IPS-20b (cell line): ENCODE measurements at regions not wholly inside any gene's neighbourhood (a gene's known extent, or its start where the extent isn't known, plus 50 kb on each side); places are given as distances from the start of the nearest gene placed in this dataset.

ENCODE experiments used
- H3K27ac ChIP-seq: one replicate; pipeline ENCODE4 v1.5.1; 2013; ENCODE audit warnings: low read length
- H3K27me3 ChIP-seq: 2 replicates; pipeline ENCODE4 v1.6.1; 2013; ENCODE audit warnings: mild to moderate bottlenecking, low read length, inconsistent platforms; ENCODE audit not compliant: insufficient read depth
- H3K36me3 ChIP-seq: 2 replicates; pipeline ENCODE4 v1.6.1; 2013; ENCODE audit warnings: low read depth, mild to moderate bottlenecking, inconsistent platforms, low read length, moderate library complexity; ENCODE audit not compliant: insufficient read depth
- H3K4me1 ChIP-seq: 2 replicates; pipeline ENCODE4 v1.6.1; 2013; ENCODE audit warnings: mild to moderate bottlenecking, control low read depth, inconsistent platforms, low read length, moderate library complexity; ENCODE audit not compliant: insufficient read depth
- H3K4me3 ChIP-seq: 2 replicates; pipeline ENCODE4 v1.5.1; 2013; ENCODE audit warnings: mild to moderate bottlenecking, low read length, inconsistent platforms
- H3K9ac ChIP-seq: 2 replicates; pipeline ENCODE4 v1.6.1; 2013; ENCODE audit warnings: low read depth, mild to moderate bottlenecking, inconsistent platforms, low read length, moderate library complexity
- H3K9me3 ChIP-seq: 2 replicates; pipeline ENCODE4 v1.6.1; 2013; ENCODE audit warnings: mild to moderate bottlenecking, low read depth, low read length, inconsistent platforms; ENCODE audit not compliant: insufficient read depth

- peaks cover 11% of the 10 kb centered on the region; the same call in 1 of the 2 replicates for H3K9me3 ChIP-seq
Measured at GRCh38 chr1:224867715-224868114, 61.8 kb upstream of the DNAH14 start.

GRCh38 chr1:224872832-224873433, 56.5 kb upstream of the DNAH14 start:
- no peak overlapping the region for H3K27ac ChIP-seq
- H3K36me3 ChIP-seq, result no peaks in the 10 kb centered on the region
- no peak overlapping the region for H3K4me3 ChIP-seq

More at GRCh38 chr1:224867715-224868114, 61.8 kb upstream of the DNAH14 start:
- H3K27ac ChIP-seq, result no peak overlapping the region
- no peak overlapping the region for H3K9ac ChIP-seq
- H3K36me3 ChIP-seq, result no peaks in the 10 kb centered on the region
- no peak overlapping the region for H3K4me3 ChIP-seq
- H3K27me3 ChIP-seq, result no peaks in the 10 kb centered on the region
- no peaks in the 10 kb centered on the region for H3K4me1 ChIP-seq

GRCh38 chr1:224873434-224874369, 55.8 kb upstream of the DNAH14 start:
- Histone ChIP-seq H3K27me3 (no peaks in the 10 kb centered on the region), H3K27ac (no peak overlapping the region), H3K4me1 (peaks cover 13% of the 10 kb centered on the region; the same call in 1 of the 2 replicates), H3K9me3 (no peaks in the 10 kb centered on the region), H3K36me3 (no peaks in the 10 kb centered on the region), H3K9ac (no peak overlapping the region), H3K4me3 (no peak overlapping the region)

More at GRCh38 chr1:224872832-224873433, 56.5 kb upstream of the DNAH14 start:
- peaks cover 13% of the 10 kb centered on the region; the same call in 1 of the 2 replicates for H3K4me1 ChIP-seq
- H3K9ac ChIP-seq, result no peak overlapping the region
- no peaks in the 10 kb centered on the region for H3K27me3 ChIP-seq
- H3K9me3 ChIP-seq, result no peaks in the 10 kb centered on the region

- Histone ChIP-seq H3K36me3 (no peaks in the 10 kb centered on the region), H3K4me1 (peaks cover 19% of the 10 kb centered on the region), H3K9ac (no peak overlapping the region), H3K9me3 (no peaks in the 10 kb centered on the region), H3K27ac (no peak overlapping the region), H3K27me3 (no peaks in the 10 kb centered on the region), H3K4me3 (no peak overlapping the region)
Measured at GRCh38 chr1:224874775-224875174, 54.7 kb upstream of the DNAH14 start.

- no peak overlapping the region for H3K27ac ChIP-seq
- no peaks in the 10 kb centered on the region for H3K27me3 ChIP-seq
- peaks cover 37% of the 10 kb centered on the region for H3K4me1 ChIP-seq
- H3K4me3 ChIP-seq, result no peak overlapping the region
- H3K9ac ChIP-seq, result no peak overlapping the region
- H3K9me3 ChIP-seq, result no peaks in the 10 kb centered on the region
- H3K36me3 ChIP-seq, result no peaks in the 10 kb centered on the region
Measured at GRCh38 chr1:224879162-224879803, 50.2 kb upstream of the DNAH14 start.
